HL-60 (cell line): ENCODE measurements at regions not wholly inside any gene's neighbourhood (a gene's known extent, or its start where the extent isn't known, plus 50 kb on each side); places are given as distances from the start of the nearest gene placed in this dataset.

Experiments
- CTCF ChIP-seq: IDR thresholded peaks from one replicate; pipeline ENCODE4 v1.5.1; 2011; ENCODE audit warnings: low read length, control low read depth, inconsistent platforms; ENCODE audit not compliant: insufficient read depth
- POLR2AphosphoS5 ChIP-seq: IDR thresholded peaks from 2 replicates; pipeline ENCODE4 v1.6.1; 2012; ENCODE audit warnings: low read depth
- SPI1 ChIP-seq: IDR thresholded peaks from 2 replicates; pipeline ENCODE4 v1.6.1; 2012; ENCODE audit warnings: low read depth, mild to moderate bottlenecking, borderline replicate concordance

GRCh38 chr13:38518328-38518727 is 168.5 kb upstream of the FREM2 start:
- TF ChIP-seq CTCF, result no peak
- no peak for TF ChIP-seq SPI1
- no peak for TF ChIP-seq POLR2AphosphoS5
